ENCODE measurements at regions not wholly inside any gene's neighbourhood (a gene's known extent, or its start where the extent isn't known, plus 50 kb on each side); places are given as distances from the start of the nearest gene placed in this dataset.

- no TSS peak for BruUV-seq (replicated peaks)
- Histone ChIP-seq H3K4me2 (ENCODE audit: low read depth, low read length) (no peak overlapping the region), H2AFZ (replicated peaks; ENCODE audit: low read length, poor library complexity) (no peak overlapping the region), H3K9me1 (ENCODE audit: insufficient read depth, low read length) (no peaks in the 10 kb centered on the region), H4K5ac (ENCODE audit: low read depth, low read length) (no peak overlapping the region), H3K36me3 (ENCODE audit: control insufficient read depth, insufficient read depth, low read length) (no peaks in the 10 kb centered on the region), H2BK5ac (ENCODE audit: low read depth, low read length, poor library complexity, severe bottlenecking) (no peak overlapping the region), H2BK15ac (ENCODE audit: low read depth, low read length) (no peak overlapping the region), H3K23ac (ENCODE audit: low read depth, low read length) (no peak overlapping the region), H2BK120ac (ENCODE audit: low read depth, low read length) (no peak overlapping the region), H4K20me1 (ENCODE audit: insufficient read depth, low read length) (no peaks in the 10 kb centered on the region), H3K9me3 (ENCODE audit: control insufficient read depth, insufficient read depth, low read length) (no peaks in the 10 kb centered on the region), H3K4me1 (ENCODE audit: control insufficient read depth, insufficient read depth, low read length) (peaks cover 2% of the 10 kb centered on the region; the same call in 1 of the 2 replicates), H3K27me3 (ENCODE audit: control insufficient read depth, insufficient read depth, low read length) (no peaks in the 10 kb centered on the region; the same call in 1 of the 2 replicates), H2AK5ac (ENCODE audit: low read depth, low read length) (no peak overlapping the region), H2AK9ac (replicated peaks; ENCODE audit: low read depth, low read length, poor library complexity) (no peak overlapping the region), H2BK20ac (ENCODE audit: low read depth, low read length) (no peak overlapping the region), H3K4me3 (ENCODE audit: insufficient read depth, low read depth, low read length) (no peak overlapping the region), H3K56ac (ENCODE audit: extremely low read depth, insufficient read depth, low read length) (no peak overlapping the region), H3K9ac (ENCODE audit: low read depth, low read length) (no peak overlapping the region), H3K4ac (ENCODE audit: low read depth, low read length) (no peak overlapping the region), H4K8ac (ENCODE audit: low read depth in 2 of 2, low read length in 2 of 2) (no peak overlapping the region), H4K91ac (ENCODE audit: insufficient read depth, low read depth, low read length) (no peak overlapping the region), H3K27ac (ENCODE audit: insufficient read depth, low read length) (no peak overlapping the region), H3K79me1 (ENCODE audit: low read depth in 1 of 2, low read length in 2 of 2) (no peaks in the 10 kb centered on the region), H3K14ac (replicated peaks; ENCODE audit: low read depth, low read length) (no peak overlapping the region), H3K18ac (ENCODE audit: low read depth, low read length) (no peak overlapping the region)
- CTCF ChIA-PET, result no interaction called here
- POLR2A ChIA-PET (ENCODE audit: unreplicated experiment), result interaction anchor here (0.6 kb wide), 1 partner anchor 21 kb away, joined by 3 read pairs; no protein-coding TSS in a partner anchor
- dilution Hi-C loops (cut with HindIII; ENCODE audit: low sequenced_read_pairs, unreplicated experiment), result no loop called here
- DNase-seq, result no peak
- ATAC-seq (ENCODE audit: low read depth), result no peak
- no CpG with 5 or more reads among the region's 3 CpGs for WGBS, 2 experiments (ENCODE audit: extremely low coverage in 2 of 2, insufficient read length in 1 of 2)
- TF ChIP-seq RFX5 (IDR thresholded peaks at IDR 0.05; ENCODE audit: low read depth, low read length) (no peak), BHLHE40 (IDR thresholded peaks at IDR 0.05; ENCODE audit: low read depth, low read length) (no peak), FOS (IDR thresholded peaks at IDR 0.05; ENCODE audit: low read depth, low read length) (no peak), CHD1 (IDR thresholded peaks at IDR 0.05; ENCODE audit: low read depth, low read length) (no peak), MAFK (IDR thresholded peaks at IDR 0.05; ENCODE audit: low read depth, low read length) (no peak), SMC3 (IDR thresholded peaks at IDR 0.05; ENCODE audit: low read depth, low read length) (no peak), ELK1 (IDR thresholded peaks at IDR 0.05; ENCODE audit: borderline replicate concordance, low read depth, low read length) (no peak)
- in situ Hi-C loops (cut with MboI; ENCODE audit: low sequenced_read_pairs), result no loop called here
- intact Hi-C loops (cut with micrococcal nuclease), result no loop called here
Measured at GRCh38 chr2:133682906-133683305, 114.6 kb upstream of the NCKAP5 start.
